ENCODE measurements at regions not wholly inside any gene's neighbourhood (a gene's known extent, or its start where the extent isn't known, plus 50 kb on each side); places are given as distances from the start of the nearest gene placed in this dataset.

- TF ChIP-seq CTCF (conservative IDR thresholded peaks at IDR 0.05) (no peak), EZH2 (IDR thresholded peaks at IDR 0.05; ENCODE audit: low read depth) (no peak)
Measured at GRCh38 chr6:66900133-66901083, 1193.4 kb upstream of the EYS start.

Measured in PC-9 (cell line).